Kidney epithelial cell (primary cell): ENCODE measurements at regions not wholly inside any gene's neighbourhood (a gene's known extent, or its start where the extent isn't known, plus 50 kb on each side); places are given as distances from the start of the nearest gene placed in this dataset.

Experiments used
- DNase-seq: peaks from one replicate; pipeline ENCODE4 v3.0.0-alpha.2; 2010; ENCODE audit warnings: low read depth
- H3K27me3 ChIP-seq: 2 replicates; pipeline ENCODE4 v1.6.0; 2011; ENCODE audit warnings: low read length; ENCODE audit not compliant: control insufficient read depth, insufficient read depth
- H3K36me3 ChIP-seq: 2 replicates; pipeline ENCODE4 v1.5.1; 2011; ENCODE audit warnings: low read length; ENCODE audit not compliant: control insufficient read depth, insufficient read depth
- H3K4me3 ChIP-seq: 2 replicates; pipeline ENCODE4 v1.5.1; 2011; ENCODE audit warnings: low read depth, mild to moderate bottlenecking, control low read depth, low read length
- TF ChIP-seq, protein P1 (sequence below): IDR thresholded peaks from 2 replicates; pipeline ENCODE4 v1.5.1; 2011; ENCODE audit warnings: mild to moderate bottlenecking, moderate library complexity, low read length, control low read depth, inconsistent platforms; ENCODE audit not compliant: insufficient read depth, poor library complexity, severe bottlenecking

DNA sequence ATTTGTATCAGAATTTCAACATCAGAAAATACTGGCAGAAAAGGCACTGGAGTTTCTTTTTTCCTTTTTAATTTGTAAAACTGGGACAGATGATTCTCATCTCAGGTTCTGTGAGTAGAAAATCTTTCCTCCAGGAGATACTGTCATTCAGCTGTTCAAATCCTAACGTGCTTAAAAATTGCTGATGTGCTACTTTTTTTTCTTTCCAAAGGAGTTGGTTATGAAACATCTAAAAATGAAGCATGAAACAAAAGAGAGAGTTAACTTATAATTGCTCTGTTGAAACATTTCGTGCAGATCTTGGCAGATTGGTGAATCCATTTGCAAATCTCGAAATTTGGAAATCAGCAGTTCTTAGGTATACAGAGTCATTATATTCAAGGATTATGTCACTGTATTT, 622.6 kb downstream of the RNF144B start:
- H3K27me3 ChIP-seq, result no peaks in the 10 kb centered on the region
- DNase-seq, result no peak
- TF ChIP-seq, protein P1, sequence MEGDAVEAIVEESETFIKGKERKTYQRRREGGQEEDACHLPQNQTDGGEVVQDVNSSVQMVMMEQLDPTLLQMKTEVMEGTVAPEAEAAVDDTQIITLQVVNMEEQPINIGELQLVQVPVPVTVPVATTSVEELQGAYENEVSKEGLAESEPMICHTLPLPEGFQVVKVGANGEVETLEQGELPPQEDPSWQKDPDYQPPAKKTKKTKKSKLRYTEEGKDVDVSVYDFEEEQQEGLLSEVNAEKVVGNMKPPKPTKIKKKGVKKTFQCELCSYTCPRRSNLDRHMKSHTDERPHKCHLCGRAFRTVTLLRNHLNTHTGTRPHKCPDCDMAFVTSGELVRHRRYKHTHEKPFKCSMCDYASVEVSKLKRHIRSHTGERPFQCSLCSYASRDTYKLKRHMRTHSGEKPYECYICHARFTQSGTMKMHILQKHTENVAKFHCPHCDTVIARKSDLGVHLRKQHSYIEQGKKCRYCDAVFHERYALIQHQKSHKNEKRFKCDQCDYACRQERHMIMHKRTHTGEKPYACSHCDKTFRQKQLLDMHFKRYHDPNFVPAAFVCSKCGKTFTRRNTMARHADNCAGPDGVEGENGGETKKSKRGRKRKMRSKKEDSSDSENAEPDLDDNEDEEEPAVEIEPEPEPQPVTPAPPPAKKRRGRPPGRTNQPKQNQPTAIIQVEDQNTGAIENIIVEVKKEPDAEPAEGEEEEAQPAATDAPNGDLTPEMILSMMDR, result no peak
- H3K4me3 ChIP-seq, result no peak overlapping the region
- no peaks in the 10 kb centered on the region for H3K36me3 ChIP-seq

DNA sequence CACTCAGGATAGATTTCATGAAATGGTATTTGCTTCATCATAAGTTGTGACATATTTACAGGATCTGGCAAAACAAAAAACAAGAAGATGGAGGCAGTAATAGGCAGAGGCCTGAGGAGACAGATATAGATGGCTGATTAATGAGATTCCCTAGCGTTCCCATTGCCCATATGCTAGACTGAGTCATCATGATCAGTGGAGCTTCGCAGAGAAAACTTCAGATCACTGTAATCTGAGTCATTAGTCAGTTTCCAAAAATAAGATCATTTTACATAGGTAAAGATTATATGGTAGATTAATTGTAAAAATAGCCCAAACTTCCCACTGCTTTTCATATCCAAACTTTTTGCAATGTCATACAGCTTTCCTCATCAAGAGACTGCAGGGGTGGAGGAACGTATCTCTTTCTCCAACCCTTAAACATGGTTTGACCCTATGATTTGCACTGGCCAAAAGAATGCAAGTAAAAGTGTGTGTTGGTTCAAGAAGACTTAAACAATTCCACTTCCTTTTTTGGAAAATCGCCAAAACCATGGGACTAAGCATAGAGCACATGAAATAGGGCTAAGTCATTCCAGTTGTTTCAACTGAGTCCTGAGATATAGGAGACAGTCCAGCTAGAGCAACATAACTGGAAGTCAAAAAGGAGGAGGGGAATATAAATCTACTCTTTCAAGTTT, 626.0 kb downstream of the RNF144B start:
- DNase-seq, result no peak
- H3K27me3 ChIP-seq, result no peaks in the 10 kb centered on the region
- no peak overlapping the region for H3K4me3 ChIP-seq
- TF ChIP-seq, protein P1, result no peak
- no peaks in the 10 kb centered on the region for H3K36me3 ChIP-seq

DNA sequence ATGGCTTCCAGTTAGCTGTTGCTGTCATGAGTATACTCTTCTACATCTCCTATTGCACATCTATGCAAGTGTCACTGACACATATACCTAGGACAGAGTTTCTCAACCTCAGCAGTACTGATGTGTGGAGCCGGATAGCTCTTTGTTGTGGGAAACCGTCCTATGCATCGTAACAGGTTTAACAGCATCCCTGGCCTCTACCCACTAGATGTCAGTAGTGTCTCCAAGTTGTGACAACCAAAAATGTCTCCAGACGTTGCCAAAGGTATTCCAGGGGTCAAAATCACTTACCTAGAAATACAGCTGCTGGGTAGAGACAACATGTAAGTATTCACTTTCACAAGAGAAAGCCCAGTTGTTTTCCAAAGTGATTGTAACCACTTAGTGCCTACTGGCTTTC, 637.6 kb downstream of the RNF144B start:
- no peaks in the 10 kb centered on the region for H3K36me3 ChIP-seq
- DNase-seq, result peak; percentile 9

DNA sequence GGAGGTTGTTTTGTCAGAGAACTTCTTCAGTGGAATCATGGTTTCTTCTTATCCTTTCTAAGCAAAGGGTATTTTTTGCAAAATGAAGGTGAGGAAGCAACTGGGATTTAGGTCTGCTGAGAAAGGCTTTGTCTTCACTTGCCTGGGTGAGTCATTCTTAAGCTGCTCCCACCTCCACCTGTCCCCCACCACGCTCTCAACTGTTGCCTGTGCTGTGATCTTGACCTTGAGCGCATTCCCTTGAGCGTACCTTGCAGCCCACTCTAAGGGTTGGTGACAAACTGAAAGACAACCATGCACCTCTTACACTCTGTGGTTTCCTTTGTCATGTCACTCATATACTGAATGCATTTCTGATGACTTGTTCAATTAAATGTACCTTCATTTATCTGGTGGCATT, 641.1 kb downstream of the RNF144B start:
- TF ChIP-seq, protein P1, result no peak
- Histone ChIP-seq H3K36me3 (no peaks in the 10 kb centered on the region), H3K4me3 (no peak overlapping the region), H3K27me3 (no peaks in the 10 kb centered on the region)
- DNase-seq, result no peak

More for the DNA sequence above, 637.6 kb downstream of the RNF144B start:
- Histone ChIP-seq H3K4me3 (no peak overlapping the region), H3K27me3 (no peaks in the 10 kb centered on the region)
- TF ChIP-seq, protein P1, result peak; percentile 73

DNA sequence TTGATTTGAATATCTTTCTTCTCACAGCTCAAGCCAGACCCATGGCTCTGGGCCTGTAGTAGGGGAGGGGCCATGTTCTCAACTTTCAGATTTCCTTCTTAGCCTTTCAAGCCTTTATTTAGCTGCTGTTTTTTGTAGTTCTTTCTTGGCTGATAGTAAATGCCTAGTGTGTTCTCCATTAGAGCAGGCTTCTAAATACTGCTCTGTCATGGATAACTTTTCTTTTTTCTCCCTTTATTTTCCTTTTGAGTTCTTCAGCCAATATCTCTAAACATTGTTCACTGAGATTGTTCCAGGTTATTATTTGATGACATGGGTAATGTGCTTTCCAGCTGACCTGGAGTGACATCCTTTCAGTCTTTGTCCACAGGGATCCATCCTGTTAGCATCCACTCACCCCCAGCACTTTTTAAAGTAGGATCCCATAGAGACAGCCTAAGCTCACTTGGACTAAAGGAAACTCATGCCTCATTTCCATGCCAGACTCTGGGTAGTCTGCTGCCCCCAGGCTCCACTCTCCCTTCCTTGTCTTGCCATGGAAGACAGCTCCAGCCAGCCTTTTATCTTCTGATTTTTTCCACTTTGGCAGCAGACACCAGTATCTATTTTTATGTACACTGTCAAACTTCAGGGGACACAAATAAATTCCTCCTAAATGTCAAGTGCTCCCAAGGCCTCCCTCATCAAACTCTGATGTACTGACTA, 645.6 kb downstream of the RNF144B start:
- TF ChIP-seq, protein P1, result no peak
- no peak overlapping the region for H3K4me3 ChIP-seq
- DNase-seq, result no peak
- H3K27me3 ChIP-seq, result no peaks in the 10 kb centered on the region
- no peaks in the 10 kb centered on the region for H3K36me3 ChIP-seq

DNA sequence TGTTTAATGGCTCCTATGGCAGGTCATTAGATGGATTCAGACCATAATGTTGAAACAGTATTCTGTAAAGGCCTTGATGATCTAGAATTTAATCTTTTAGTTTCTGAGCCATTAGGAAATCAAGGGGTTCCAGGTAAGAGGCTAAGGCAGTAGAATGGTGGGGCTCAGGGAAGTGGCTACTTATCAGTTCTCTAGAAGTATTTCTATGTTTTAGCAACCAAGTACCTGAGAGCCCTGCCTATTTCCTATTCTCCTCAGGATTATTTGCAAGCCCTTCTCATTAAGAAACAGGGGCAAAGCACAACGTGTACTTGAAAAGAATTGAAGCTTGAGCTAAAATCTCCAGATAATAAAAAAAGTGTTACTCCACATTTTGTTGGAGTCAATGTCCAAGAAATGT, 646.5 kb downstream of the RNF144B start:
- Histone ChIP-seq H3K36me3 (no peaks in the 10 kb centered on the region), H3K27me3 (no peaks in the 10 kb centered on the region), H3K4me3 (no peak overlapping the region)
- DNase-seq, result no peak
- TF ChIP-seq, protein P1, result no peak
